Mesodermal cell (in vitro differentiated cells): ENCODE measurements at regions not wholly inside any gene's neighbourhood (a gene's known extent, or its start where the extent isn't known, plus 50 kb on each side); places are given as distances from the start of the nearest gene placed in this dataset.
"Not testable (repeated sequence)": the region's sequence is repeated elsewhere in the genome, so short reads cannot be mapped to it uniquely, and the experiment has no call there.

Source experiments
- H3K27ac ChIP-seq: 2 replicates; pipeline ENCODE4 v1.7.0; 2013; ENCODE audit warnings: mild to moderate bottlenecking, low read depth, low read length, moderate library complexity; ENCODE audit not compliant: severe bottlenecking
- H3K36me3 ChIP-seq: 2 replicates; pipeline ENCODE4 v1.7.1; 2013; ENCODE audit warnings: mild to moderate bottlenecking, low read length, moderate library complexity; ENCODE audit not compliant: control insufficient read depth, insufficient read depth
- H3K4me1 ChIP-seq: one replicate; pipeline ENCODE4 v1.7.1; 2013; ENCODE audit warnings: mild to moderate bottlenecking, low read length; ENCODE audit not compliant: insufficient read depth, control insufficient read depth, poor library complexity, severe bottlenecking
- H3K4me3 ChIP-seq: 2 replicates; pipeline ENCODE4 v1.7.0; 2013; ENCODE audit warnings: low read length, control low read depth, mild to moderate bottlenecking; ENCODE audit not compliant: insufficient read depth, poor library complexity, severe bottlenecking; ENCODE audit errors: extremely low read depth
- H3K9me3 ChIP-seq: 2 replicates; pipeline ENCODE4 v1.7.1; 2013; ENCODE audit warnings: mild to moderate bottlenecking, low read length, moderate library complexity; ENCODE audit not compliant: control insufficient read depth
- WGBS, 2 experiments: methylation state at CpG; one replicate each; pipeline ENCODE4 v1.1.5; 2013; ENCODE audit warnings: missing lambda C conversion rate in 2 of 2; ENCODE audit not compliant: insufficient coverage in 2 of 2; 5-methylcytosine and 5-hydroxymethylcytosine counted together

- 60 to 84% methylated on average over 1 to 2 of the region's 2 CpGs for WGBS, 2 experiments
Measured at GRCh38 chr6:106744781-106745180, 115.4 kb downstream of the QRSL1 start.

GRCh38 chr6:106744029-106744428 is 114.7 kb downstream of the QRSL1 start:
- not testable (repeated sequence) for H3K27ac ChIP-seq
- 80 to 90% methylated on average over 1 of the region's 2 CpGs for WGBS, 2 experiments

More at GRCh38 chr6:106744781-106745180, 115.4 kb downstream of the QRSL1 start:
- Histone ChIP-seq H3K4me1 (peaks cover 13% of the 10 kb centered on the region), H3K9me3 (peaks cover 12% of the 10 kb centered on the region), H3K36me3 (no peaks in the 10 kb centered on the region), H3K4me3 (no peak overlapping the region), H3K27ac (no peak overlapping the region)

GRCh38 chr6:106743612-106744011 is 114.2 kb downstream of the QRSL1 start:
- Histone ChIP-seq H3K9me3 (peaks cover 12% of the 10 kb centered on the region), H3K4me1 (peaks cover 8% of the 10 kb centered on the region)
- WGBS, 2 experiments = 76 to 93% methylated on average over 2 of the region's 2 CpGs

More at GRCh38 chr6:106744029-106744428, 114.7 kb downstream of the QRSL1 start:
- not testable (repeated sequence) for H3K4me3 ChIP-seq, H3K36me3 ChIP-seq
- Histone ChIP-seq H3K4me1 (peaks cover 12% of the 10 kb centered on the region), H3K9me3 (peaks cover 12% of the 10 kb centered on the region)

GRCh38 chr6:106740287-106740686 is 110.9 kb downstream of the QRSL1 start:
- 81 to 100% methylated on average over 1 to 2 of the region's 3 CpGs for WGBS, 2 experiments
- no peak overlapping the region for H3K4me3 ChIP-seq
- peaks cover 20% of the 10 kb centered on the region for H3K9me3 ChIP-seq
- no peaks in the 10 kb centered on the region for H3K4me1 ChIP-seq
- no peaks in the 10 kb centered on the region for H3K36me3 ChIP-seq
- H3K27ac ChIP-seq = no peak overlapping the region

More at GRCh38 chr6:106743612-106744011, 114.2 kb downstream of the QRSL1 start:
- Histone ChIP-seq H3K4me3 (no peak overlapping the region), H3K36me3 (no peaks in the 10 kb centered on the region), H3K27ac (no peak overlapping the region)

GRCh38 chr6:106739387-106739786 is 110.0 kb downstream of the QRSL1 start:
- no peak overlapping the region for H3K27ac ChIP-seq
- WGBS, 2 experiments = 87 to 97% methylated on average over 3 to 4 of the region's 5 CpGs

GRCh38 chr6:106736502-106736901 is 107.1 kb downstream of the QRSL1 start:
- Histone ChIP-seq H3K9me3 (peaks cover 8% of the 10 kb centered on the region), H3K36me3 (no peaks in the 10 kb centered on the region), H3K27ac (no peak overlapping the region), H3K4me3 (no peak overlapping the region), H3K4me1 (no peaks in the 10 kb centered on the region)
- WGBS, 2 experiments = no CpG with 5 or more reads among the region's 2 CpGs

More at GRCh38 chr6:106739387-106739786, 110.0 kb downstream of the QRSL1 start:
- H3K36me3 ChIP-seq = no peaks in the 10 kb centered on the region
- H3K9me3 ChIP-seq = peaks cover 20% of the 10 kb centered on the region
- H3K4me3 ChIP-seq = no peak overlapping the region
- H3K4me1 ChIP-seq = no peaks in the 10 kb centered on the region

GRCh38 chr6:106735828-106736227 is 106.5 kb downstream of the QRSL1 start:
- H3K27ac ChIP-seq = no peak overlapping the region
- no peaks in the 10 kb centered on the region for H3K4me1 ChIP-seq
- H3K4me3 ChIP-seq = no peak overlapping the region
- H3K36me3 ChIP-seq = no peaks in the 10 kb centered on the region
- H3K9me3 ChIP-seq = peaks cover 8% of the 10 kb centered on the region

- H3K4me3 ChIP-seq = no peak overlapping the region
- H3K36me3 ChIP-seq = no peaks in the 10 kb centered on the region
- H3K27ac ChIP-seq = no peak overlapping the region
- no peaks in the 10 kb centered on the region for H3K4me1 ChIP-seq
- peaks cover 8% of the 10 kb centered on the region for H3K9me3 ChIP-seq
- WGBS, 2 experiments = 38 to 49% methylated on average over 1 to 2 of the region's 3 CpGs
Measured at GRCh38 chr6:106735136-106735633, 105.8 kb downstream of the QRSL1 start.

- peaks cover 8% of the 10 kb centered on the region for H3K9me3 ChIP-seq
- no peaks in the 10 kb centered on the region for H3K36me3 ChIP-seq
- no peaks in the 10 kb centered on the region for H3K4me1 ChIP-seq
- no peak overlapping the region for H3K4me3 ChIP-seq
- no CpG with 5 or more reads among the region's 2 CpGs for WGBS, 2 experiments
- H3K27ac ChIP-seq = no peak overlapping the region
Measured at GRCh38 chr6:106733386-106733785, 104.0 kb downstream of the QRSL1 start.

GRCh38 chr6:106732376-106732940 is 103.1 kb downstream of the QRSL1 start:
- no peaks in the 10 kb centered on the region for H3K36me3 ChIP-seq
- H3K9me3 ChIP-seq = peaks cover 8% of the 10 kb centered on the region
- H3K4me1 ChIP-seq = no peaks in the 10 kb centered on the region
- H3K27ac ChIP-seq = no peak overlapping the region
- 90 to 95% methylated on average over 6 of the region's 7 CpGs for WGBS, 2 experiments
- H3K4me3 ChIP-seq = no peak overlapping the region

GRCh38 chr6:106731843-106732160 is 102.4 kb downstream of the QRSL1 start:
- Histone ChIP-seq H3K36me3 (no peaks in the 10 kb centered on the region), H3K27ac (no peak overlapping the region), H3K4me3 (no peak overlapping the region), H3K9me3 (peaks cover 8% of the 10 kb centered on the region), H3K4me1 (no peaks in the 10 kb centered on the region)
- no CpG with 5 or more reads among the region's 1 CpG for WGBS, 2 experiments
